GM10266 (cell line): ENCODE measurements at regions not wholly inside any gene's neighbourhood (a gene's known extent, or its start where the extent isn't known, plus 50 kb on each side); places are given as distances from the start of the nearest gene placed in this dataset.
A peak's percentile ranks its signal among the peaks of the same experiment; 100 is the strongest.
"Not testable (repeated sequence)": the region's sequence is repeated elsewhere in the genome, so short reads cannot be mapped to it uniquely, and the experiment has no call there.

Experiments used
- DNase-seq: peaks from one replicate; pipeline ENCODE4 v3.0.0; 2012; ENCODE audit errors: extremely low spot score
- TF ChIP-seq, protein P1 (sequence below): IDR thresholded peaks from 2 replicates; pipeline ENCODE4 v1.5.1; 2012; ENCODE audit warnings: mild to moderate bottlenecking, low read depth; ENCODE audit not compliant: control insufficient read depth, insufficient read depth; ENCODE audit errors: missing control alignments

DNA sequence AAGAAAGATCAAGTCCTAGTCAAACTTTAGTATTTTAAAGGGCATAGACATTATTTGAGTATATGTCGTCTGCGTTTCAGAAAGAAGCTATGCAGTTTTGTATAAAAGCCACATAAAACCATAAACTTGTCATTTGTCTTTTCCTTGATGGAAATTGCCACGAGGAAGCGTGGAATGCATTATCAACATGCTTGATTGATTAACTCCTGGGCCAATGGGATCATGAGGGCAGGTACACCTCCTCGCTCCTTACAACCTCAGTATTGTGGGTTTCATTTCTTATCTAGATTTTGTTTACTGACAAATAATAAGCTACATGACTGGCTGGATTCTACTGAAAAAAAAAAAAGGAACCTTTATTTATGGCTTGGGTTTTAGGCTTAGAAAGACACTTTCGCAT, 122.5 kb upstream of the RFX3 start:
- TF ChIP-seq, protein P1, sequence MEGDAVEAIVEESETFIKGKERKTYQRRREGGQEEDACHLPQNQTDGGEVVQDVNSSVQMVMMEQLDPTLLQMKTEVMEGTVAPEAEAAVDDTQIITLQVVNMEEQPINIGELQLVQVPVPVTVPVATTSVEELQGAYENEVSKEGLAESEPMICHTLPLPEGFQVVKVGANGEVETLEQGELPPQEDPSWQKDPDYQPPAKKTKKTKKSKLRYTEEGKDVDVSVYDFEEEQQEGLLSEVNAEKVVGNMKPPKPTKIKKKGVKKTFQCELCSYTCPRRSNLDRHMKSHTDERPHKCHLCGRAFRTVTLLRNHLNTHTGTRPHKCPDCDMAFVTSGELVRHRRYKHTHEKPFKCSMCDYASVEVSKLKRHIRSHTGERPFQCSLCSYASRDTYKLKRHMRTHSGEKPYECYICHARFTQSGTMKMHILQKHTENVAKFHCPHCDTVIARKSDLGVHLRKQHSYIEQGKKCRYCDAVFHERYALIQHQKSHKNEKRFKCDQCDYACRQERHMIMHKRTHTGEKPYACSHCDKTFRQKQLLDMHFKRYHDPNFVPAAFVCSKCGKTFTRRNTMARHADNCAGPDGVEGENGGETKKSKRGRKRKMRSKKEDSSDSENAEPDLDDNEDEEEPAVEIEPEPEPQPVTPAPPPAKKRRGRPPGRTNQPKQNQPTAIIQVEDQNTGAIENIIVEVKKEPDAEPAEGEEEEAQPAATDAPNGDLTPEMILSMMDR, result no peak
- no peak for DNase-seq

DNA sequence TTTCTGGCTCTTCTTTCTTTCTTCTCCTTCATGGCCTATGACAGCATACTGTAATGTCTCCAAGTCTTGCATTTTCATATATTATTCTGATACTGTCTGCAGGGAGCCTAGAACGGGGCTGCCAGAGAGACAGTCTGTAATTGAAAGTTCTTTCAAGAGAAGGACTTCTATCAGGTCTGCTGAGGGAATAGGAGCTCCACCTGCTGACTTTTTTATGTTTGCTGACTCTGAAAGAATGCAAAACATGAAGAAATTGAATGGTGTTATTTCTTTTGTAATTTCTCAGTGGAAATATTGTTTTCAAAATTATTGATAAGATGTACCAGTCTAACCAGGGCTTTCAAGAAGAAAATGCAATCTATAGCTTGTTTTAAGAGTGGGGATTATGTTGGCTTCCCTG, 121.9 kb upstream of the RFX3 start:
- no peak for DNase-seq
- TF ChIP-seq, protein P1, result peak; percentile 30

DNA sequence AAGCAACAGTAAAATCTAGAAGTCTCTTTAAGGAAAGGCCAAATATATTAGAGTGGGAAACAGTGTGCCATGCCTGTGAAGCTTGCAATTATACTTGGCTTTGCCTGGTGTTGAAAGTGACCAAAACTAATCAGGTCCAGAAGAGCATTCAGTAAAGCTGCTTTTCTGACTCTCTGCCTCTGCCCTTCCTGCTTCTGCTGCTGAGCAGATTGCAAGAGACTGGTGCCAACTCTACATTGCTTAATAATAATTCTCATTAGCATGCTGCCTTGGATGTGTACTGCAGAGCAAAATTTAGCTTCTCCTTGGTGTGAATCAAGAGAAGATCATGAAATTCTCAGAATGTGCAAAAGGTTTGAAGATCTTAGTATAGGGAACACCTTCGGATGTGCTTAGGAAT, 120.4 kb upstream of the RFX3 start:
- TF ChIP-seq, protein P1, result no peak
- DNase-seq, result no peak

DNA sequence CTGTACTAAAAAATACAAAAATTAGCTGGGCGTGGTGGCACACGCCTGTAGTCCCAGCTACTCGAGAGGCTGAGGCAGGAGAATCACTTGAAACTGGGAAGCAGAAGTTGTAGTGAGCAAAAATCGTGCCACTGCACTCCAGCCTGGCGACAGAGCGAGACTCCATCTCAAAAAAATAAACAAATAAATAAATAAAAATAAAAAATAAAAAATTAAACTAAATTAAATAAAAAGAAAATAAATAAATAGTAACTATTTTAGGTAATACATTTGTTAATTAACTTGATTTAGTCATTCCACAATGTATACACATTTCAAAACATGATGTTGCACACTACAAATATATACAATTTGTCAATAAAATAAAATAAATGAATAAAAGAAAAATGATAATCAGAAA, 116.3 kb upstream of the RFX3 start:
- DNase-seq, result not testable (repeated sequence)

DNA sequence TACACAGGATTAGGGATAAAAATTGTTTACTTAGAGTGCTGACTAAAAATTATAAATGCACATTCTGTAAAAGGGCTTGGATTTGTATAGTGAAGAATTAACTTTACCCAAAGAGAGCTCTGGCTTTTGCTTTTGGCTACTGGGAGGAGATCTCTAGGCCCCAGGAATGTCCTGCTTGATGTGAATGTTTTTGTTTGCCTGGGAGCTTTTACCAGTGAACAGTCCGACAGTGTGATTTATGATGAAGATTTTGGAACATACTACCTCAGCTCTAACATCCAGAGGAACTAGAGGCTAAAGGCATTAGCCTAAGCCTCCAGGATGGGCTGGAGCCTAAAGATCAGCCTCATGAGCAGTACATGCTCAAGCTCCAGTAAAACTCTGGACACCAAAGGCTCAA, 103.7 kb upstream of the RFX3 start:
- no peak for DNase-seq
- TF ChIP-seq, protein P1, result no peak

DNA sequence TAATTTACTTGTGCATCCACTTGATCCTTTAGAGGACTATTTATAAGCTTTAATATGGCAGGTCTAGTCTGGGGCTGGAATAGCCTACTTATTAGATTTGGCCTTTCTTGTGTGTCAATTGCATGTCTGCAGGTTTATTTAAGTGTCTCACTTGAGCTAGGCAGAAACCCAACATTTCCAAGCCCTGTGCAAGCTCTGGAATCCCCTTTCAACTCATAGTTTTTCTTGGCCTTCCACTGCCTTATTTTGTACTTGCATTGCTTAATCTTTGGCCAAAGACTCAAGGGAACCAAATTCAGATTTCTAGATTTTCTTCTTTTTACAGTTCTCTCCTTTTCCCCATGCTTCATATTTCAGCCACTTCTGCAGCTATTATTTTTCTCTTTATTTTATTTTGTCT, 102.4 kb upstream of the RFX3 start:
- TF ChIP-seq, protein P1, result no peak
- no peak for DNase-seq

DNA sequence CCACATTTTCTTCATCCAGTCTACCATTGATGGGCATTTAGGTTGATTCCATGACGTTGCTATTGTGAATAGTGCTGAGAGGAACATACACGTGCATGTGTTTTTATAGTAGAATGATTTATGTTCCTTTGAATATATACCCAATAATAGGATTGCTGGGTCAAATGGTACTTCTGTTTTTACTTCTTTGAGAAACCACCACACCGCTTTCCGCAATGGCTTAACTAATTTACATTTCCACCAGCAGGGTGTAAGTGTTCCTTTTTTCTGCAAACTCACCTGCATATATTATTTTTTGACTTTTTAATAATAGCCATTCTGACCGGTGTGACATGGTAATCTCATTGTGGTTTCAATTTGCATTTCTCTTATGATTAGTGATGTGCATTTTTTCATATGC, 82.2 kb upstream of the RFX3 start:
- DNase-seq, result no peak
- TF ChIP-seq, protein P1, result no peak

DNA sequence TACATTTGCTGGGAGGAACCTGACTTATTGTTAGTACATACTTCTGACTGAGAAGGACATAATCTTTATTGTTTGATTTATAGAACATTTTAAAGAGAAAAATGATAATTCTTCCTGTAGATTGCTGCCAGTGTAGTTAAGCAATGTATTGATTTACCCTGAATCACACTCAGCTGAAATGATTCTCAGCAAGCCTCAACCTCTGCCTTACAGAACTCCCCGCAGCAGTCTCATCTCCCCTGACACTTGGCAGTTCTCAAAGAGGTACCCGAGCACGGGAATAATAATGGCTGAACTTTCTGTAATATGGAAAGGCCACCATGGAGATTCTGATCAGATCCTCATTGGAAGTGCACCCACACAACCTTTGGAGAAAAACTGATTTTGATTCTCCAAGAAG, 74.9 kb upstream of the RFX3 start:
- DNase-seq, result no peak

More for the DNA sequence above, 74.9 kb upstream of the RFX3 start:
- TF ChIP-seq, protein P1, result no peak
